HCT116 (cell line): ENCODE measurements at regions not wholly inside any gene's neighbourhood (a gene's known extent, or its start where the extent isn't known, plus 50 kb on each side); places are given as distances from the start of the nearest gene placed in this dataset.

Source experiments
- ATAC-seq: fragments of 200-7000 bp; cut with Tn5 transposase; 2 replicates; pipeline ENCODE4 v1.9.1; 2020; ENCODE audit warnings: mild to moderate bottlenecking, moderate library complexity
- BruUV-seq: library from RNA; stranded (reverse); fragments of 400-500 nt; replicated peaks from 2 replicates; lab custom pipeline; 2021; lab: Mats Ljungman, UMichigan
- CTCF ChIA-PET: fragments of 300-600 bp; sonication (Branson Sonifier 250); formaldehyde crosslinking; loops from one replicate; lab custom pipeline; 2021; ENCODE audit warnings: antibody characterized with exemption; lab: Charles Lee
- POLR2A ChIA-PET: fragments of 300-600, 350-600 bp; sonication (Branson Sonifier 250); formaldehyde crosslinking; loops from one replicate; lab custom pipeline; 2021; ENCODE audit warnings: antibody characterized with exemption; lab: Charles Lee
- RAD21 ChIA-PET, 2 experiments: fragments of 300-600 bp; sonication (Branson Sonifier 250); formaldehyde crosslinking; loops; one replicate each; lab custom pipeline; 2023; ENCODE audit warnings: low total read pairs in 2 of 2; ENCODE audit not compliant: uncharacterized antibody in 2 of 2, unreplicated experiment in 2 of 2, low non-redundant PET in 1 of 2; lab: Charles Lee
- DNase-seq: peaks from one replicate; pipeline ENCODE4 v3.0.0-alpha.2; 2010; ENCODE audit warnings: low read depth, low spot score
- H2AFZ ChIP-seq: fragments of 200-600 bp; shearing (Covaris generic), sonication (generic); 2 replicates; pipeline ENCODE4 v1.6.1; 2017; ENCODE audit warnings: low read depth, mixed run types, mixed read lengths, antibody characterized with exemption, low read length; ENCODE audit not compliant: poor library complexity, severe bottlenecking
- H3K27ac ChIP-seq: 2 replicates; pipeline ENCODE4 v1.5.1; 2012; ENCODE audit warnings: low read depth, low read length
- H3K27me3 ChIP-seq: fragments of 200-600 bp; sonication (generic); 2 replicates; pipeline ENCODE4 v1.6.1; 2016; ENCODE audit warnings: mixed run types, low read length, mixed read lengths; ENCODE audit not compliant: insufficient read depth
- H3K36me3 ChIP-seq, 2 experiments: fragments of 200-500 bp in 1 of 2; fragments of 200-600 bp in 1 of 2; sonication (Bioruptor generic) in 1 of 2; sonication (generic) in 1 of 2; 2 replicates each; pipeline versions ENCODE4 v1.5.1 to v1.6.1; 2014 to 2016; ENCODE audit warnings: low read length in 2 of 2, inconsistent platforms in 1 of 2, mixed read lengths in 1 of 2, mixed run types in 1 of 2; ENCODE audit not compliant: insufficient read depth in 2 of 2, control insufficient read depth in 1 of 2
- H3K4me1 ChIP-seq, 2 experiments: fragments of 200-600 bp in 1 of 2; sonication (generic) in 1 of 2; 2 replicates each; pipeline versions ENCODE4 v1.5.1 to v1.6.1; 2012 to 2017; ENCODE audit warnings: low read length in 2 of 2, inconsistent platforms in 1 of 2, mild to moderate bottlenecking in 1 of 2, mixed read lengths in 1 of 2, mixed run types in 1 of 2, moderate library complexity in 1 of 2; ENCODE audit not compliant: insufficient read depth in 2 of 2, control insufficient read depth in 1 of 2
- H3K4me2 ChIP-seq: fragments of 200-600 bp; sonication (generic); 2 replicates; pipeline ENCODE4 v1.6.1; 2017; ENCODE audit warnings: mixed run types, low read length, mixed read lengths
- H3K4me3 ChIP-seq, 2 experiments: fragments of 200-600 bp in 1 of 2; sonication (generic) in 1 of 2; replicated peaks in 1 of 2; 2 replicates each; pipeline ENCODE4 v1.5.1; 2011 to 2016; ENCODE audit warnings: low read length in 2 of 2, control low read depth in 1 of 2, low read depth in 1 of 2, mild to moderate bottlenecking in 1 of 2, mixed read lengths in 1 of 2, mixed run types in 1 of 2
- H3K79me2 ChIP-seq: fragments of 200-600 bp; sonication (generic); 2 replicates; pipeline ENCODE4 v1.6.1; 2017; ENCODE audit warnings: mild to moderate bottlenecking, mixed run types, low read length, moderate library complexity, mixed read lengths; ENCODE audit not compliant: insufficient read depth
- H3K9ac ChIP-seq: fragments of 200-600 bp; sonication (generic); 2 replicates; pipeline ENCODE4 v1.6.1; 2016; ENCODE audit warnings: low read length, mixed read lengths
- H3K9me2 ChIP-seq: fragments of 200-600 bp; sonication (generic), shearing (Covaris generic); 2 replicates; pipeline ENCODE4 v1.6.1; 2017; ENCODE audit warnings: mixed run types, mild to moderate bottlenecking, moderate library complexity; ENCODE audit not compliant: insufficient read depth
- H3K9me3 ChIP-seq, 2 experiments: fragments of 200-500 bp in 1 of 2; fragments of 200-600 bp in 1 of 2; sonication (Bioruptor generic) in 1 of 2; sonication (generic) in 1 of 2; 2 replicates each; pipeline ENCODE4 v1.6.1; 2014 to 2017; ENCODE audit warnings: low read length in 2 of 2, mixed read lengths in 2 of 2, inconsistent platforms in 1 of 2, low read depth in 1 of 2, mild to moderate bottlenecking in 1 of 2, mixed run types in 1 of 2, moderate library complexity in 1 of 2; ENCODE audit not compliant: control insufficient read depth in 1 of 2, insufficient read depth in 1 of 2
- H4K20me1 ChIP-seq: fragments of 200-600 bp; sonication (generic), shearing (Covaris generic); 2 replicates; pipeline ENCODE4 v1.6.1; 2017; ENCODE audit warnings: mixed run types, mild to moderate bottlenecking, moderate library complexity; ENCODE audit not compliant: insufficient read depth
- ATF3 ChIP-seq: IDR thresholded peaks from 2 replicates; pipeline ENCODE4 v1.6.1; 2012
- CBX3 ChIP-seq: IDR thresholded peaks from 2 replicates; pipeline ENCODE4 v1.6.1; 2012; ENCODE audit warnings: low read depth
- CEBPB ChIP-seq: IDR thresholded peaks from 2 replicates; pipeline ENCODE4 v1.6.1; 2012; ENCODE audit warnings: low read depth
- ELF1 ChIP-seq: IDR thresholded peaks from 2 replicates; pipeline ENCODE4 v1.6.1; 2012; ENCODE audit warnings: low read depth, borderline replicate concordance
- EZH2phosphoT487 ChIP-seq: fragments of 200-600 bp; IDR thresholded peaks from 2 replicates; pipeline ENCODE4 v1.6.1; 2018; ENCODE audit warnings: antibody characterized with exemption, borderline replicate concordance
- FOSL1 ChIP-seq: IDR thresholded peaks from 2 replicates; pipeline ENCODE4 v1.6.1; 2012; ENCODE audit warnings: low read depth
- JUND ChIP-seq: IDR thresholded peaks from 2 replicates; pipeline ENCODE4 v1.6.1; 2012
- POLR2AphosphoS5 ChIP-seq: IDR thresholded peaks from 2 replicates; pipeline ENCODE4 v1.6.1; 2011; ENCODE audit warnings: mild to moderate bottlenecking, low read depth, low read length, moderate library complexity
- RAD21 ChIP-seq: IDR thresholded peaks from 2 replicates; pipeline ENCODE4 v1.6.1; 2012; ENCODE audit warnings: low read depth, mild to moderate bottlenecking
- REST ChIP-seq: IDR thresholded peaks from 2 replicates; pipeline ENCODE4 v1.6.1; 2012; ENCODE audit warnings: low read depth
- TCF7L2 ChIP-seq: IDR thresholded peaks from 2 replicates; pipeline ENCODE4 v1.7.0; 2011; ENCODE audit warnings: borderline replicate concordance, inconsistent platforms; ENCODE audit not compliant: insufficient read depth, insufficient read length; ENCODE audit errors: extremely low read depth
- ZBTB33 ChIP-seq: IDR thresholded peaks from 2 replicates; pipeline ENCODE4 v1.6.1; 2011; ENCODE audit warnings: mild to moderate bottlenecking, low read length, moderate library complexity; ENCODE audit not compliant: insufficient replicate concordance; ENCODE audit errors: extremely low read depth
- ZFX ChIP-seq: fragments of 450-650 bp; IDR thresholded peaks from 2 replicates; pipeline ENCODE4 v1.6.1; 2017
- ZNF274 ChIP-seq: fragments of 200-500 bp; sonication (Bioruptor generic); IDR thresholded peaks from 2 replicates; pipeline ENCODE4 v1.6.1; 2014; ENCODE audit warnings: mild to moderate bottlenecking, low read depth, low read length, inconsistent platforms
- intact Hi-C: fragments of 100-400 bp; cut with micrococcal nuclease; formaldehyde crosslinking; loops from 2 replicates; pipeline ENCODE4 v1.10.0; 2022

- TF ChIP-seq TCF7L2 (no peak), ZFX (no peak)
- TF ChIP-seq, all 23 proteins: peak for 0
Measured at GRCh38 chr12:41739066-41739465, 405.6 kb downstream of the GXYLT1 start (continued).

GRCh38 chr12:41737423-41737822, 407.3 kb downstream of the GXYLT1 start:
- no peaks in the 10 kb centered on the region for H3K79me2 ChIP-seq
- no peak overlapping the region for H3K4me3 ChIP-seq
- RAD21 ChIA-PET = no interaction called here
- H4K20me1 ChIP-seq = no peaks in the 10 kb centered on the region
- H3K9me3 ChIP-seq = no peaks in the 10 kb centered on the region
- no peak for DNase-seq
- H3K4me1 ChIP-seq = no peaks in the 10 kb centered on the region
- BruUV-seq = no TSS peak
- H3K27me3 ChIP-seq = no peaks in the 10 kb centered on the region
- no peak overlapping the region for H2AFZ ChIP-seq
- intact Hi-C loops = no loop called here
- H3K36me3 ChIP-seq = no peaks in the 10 kb centered on the region
- CTCF ChIA-PET = no interaction called here
- POLR2A ChIA-PET = no interaction called here
- ATAC-seq = no peak
- H3K27ac ChIP-seq = no peak overlapping the region
- TF ChIP-seq EZH2phosphoT487 = no peak
- TF ChIP-seq ELF1 = no peak
- TF ChIP-seq ZBTB33 = no peak
- TF ChIP-seq CEBPB = no peak
- no peak for TF ChIP-seq REST
- no peak for TF ChIP-seq CBX3
- no peak for TF ChIP-seq JUND
- TF ChIP-seq RAD21 = no peak
- TF ChIP-seq FOSL1 = no peak
- no peak for TF ChIP-seq ATF3
- no peak for TF ChIP-seq POLR2AphosphoS5
- no peak for TF ChIP-seq ZNF274
- H3K4me2 ChIP-seq = no peak overlapping the region
- no peak overlapping the region for H3K9ac ChIP-seq
- H3K9me2 ChIP-seq = 0 out of 2 replicates have a peak, but pooled peaks cover 3% of the 10 kb centered on the region
